Spleen (tissue), 7 donors: ENCODE measurements at regions not wholly inside any gene's neighbourhood (a gene's known extent, or its start where the extent isn't known, plus 50 kb on each side); places are given as distances from the start of the nearest gene placed in this dataset.

Experiments
- CTCF ChIP-seq, 11 experiments: fragments of 200-600 bp in 7 of 11; fragments of 450-650 bp in 4 of 11; sonication (generic) in 4 of 11; IDR thresholded peaks in 8 of 11; conservative IDR thresholded peaks in 3 of 11; 1 replicate in 7 of 11; 2 replicates in 4 of 11; pipeline versions ENCODE4 v1.4.0 to v1.8.0; 2016 to 2021; ENCODE audit warnings: antibody characterized with exemption in 11 of 11, inconsistent platforms in 4 of 11, mild to moderate bottlenecking in 1 of 11
- POLR2A ChIP-seq, 3 donors: fragments of 450-650 bp; IDR thresholded peaks; one replicate each; pipeline ENCODE4 v1.5.1; 2017; ENCODE audit warnings: antibody characterized with exemption in 3 of 3, mild to moderate bottlenecking in 1 of 3
- POLR2AphosphoS5 ChIP-seq, 3 donors: sonication (generic); formaldehyde crosslinking; IDR thresholded peaks; one replicate each; pipeline ENCODE4 v1.5.1; 2017; ENCODE audit warnings: antibody characterized with exemption in 3 of 3
- donor health status: DM: no; HTN: no; CAD: no; lungs with moderate emphysema.
- donor health status: DM: no; HTN: no; CAD: no.
- donor health status: DM: no; HTN: no; CAD: no.

- no peak for TF ChIP-seq POLR2AphosphoS5 (IDR thresholded peaks at IDR 0.05)
- TF ChIP-seq CTCF (IDR thresholded peaks at IDR 0.05 in 8 of 11, conservative IDR thresholded peaks at IDR 0.05 in 3 of 11), result no peak
- no peak for TF ChIP-seq POLR2A (IDR thresholded peaks at IDR 0.05)
Observed at GRCh38 chr5:101036778-101037177, 133.7 kb upstream of the ST8SIA4 start.
